Effector memory CD4-positive, alpha-beta T cell (primary cell): ENCODE measurements at regions not wholly inside any gene's neighbourhood (a gene's known extent, or its start where the extent isn't known, plus 50 kb on each side); places are given as distances from the start of the nearest gene placed in this dataset.

Experiments used
- DNase-seq, 3 donors: peaks; one replicate each; pipeline ENCODE4 v3.0.0-alpha.2; 2020
- H3K27ac ChIP-seq: 2 replicates; pipeline ENCODE4 v1.7.0; 2013; ENCODE audit warnings: mild to moderate bottlenecking, low read length, moderate library complexity; ENCODE audit not compliant: insufficient read depth, poor library complexity, severe bottlenecking
- H3K27me3 ChIP-seq: replicated peaks from 2 replicates; pipeline ENCODE4 v1.7.0; 2013; ENCODE audit warnings: mild to moderate bottlenecking, low read length; ENCODE audit not compliant: insufficient read depth, control insufficient read depth, poor library complexity, severe bottlenecking
- H3K36me3 ChIP-seq: 2 replicates; pipeline ENCODE4 v1.7.0; 2013; ENCODE audit warnings: mild to moderate bottlenecking, low read length, moderate library complexity; ENCODE audit not compliant: control insufficient read depth, insufficient read depth
- H3K4me1 ChIP-seq: 2 replicates; pipeline ENCODE4 v1.7.0; 2013; ENCODE audit warnings: low read length, mild to moderate bottlenecking; ENCODE audit not compliant: control insufficient read depth, insufficient read depth, poor library complexity, severe bottlenecking
- H3K4me3 ChIP-seq: 2 replicates; pipeline ENCODE4 v1.7.0; 2013; ENCODE audit warnings: low read length, low read depth, mild to moderate bottlenecking; ENCODE audit not compliant: insufficient read depth, poor library complexity, severe bottlenecking
- H3K9me3 ChIP-seq: 2 replicates; pipeline ENCODE4 v1.7.0; 2013; ENCODE audit warnings: mild to moderate bottlenecking, low read length, moderate library complexity; ENCODE audit not compliant: control insufficient read depth

GRCh38 chr16:60337671-60338070 lies 1603.6 kb upstream of the GOT2 start:
- Histone ChIP-seq H3K27me3 (no peaks in the 10 kb centered on the region), H3K4me3 (no peak overlapping the region), H3K27ac (no peak overlapping the region), H3K9me3 (no peaks in the 10 kb centered on the region), H3K4me1 (no peaks in the 10 kb centered on the region), H3K36me3 (no peaks in the 10 kb centered on the region)
- DNase-seq = no peak

GRCh38 chr16:60331168-60331567 lies 1597.1 kb upstream of the GOT2 start:
- Histone ChIP-seq H3K27ac (no peak overlapping the region), H3K27me3 (no peaks in the 10 kb centered on the region), H3K36me3 (no peaks in the 10 kb centered on the region), H3K4me3 (no peak overlapping the region), H3K9me3 (no peaks in the 10 kb centered on the region), H3K4me1 (no peaks in the 10 kb centered on the region)
- DNase-seq = no peak

GRCh38 chr16:60329108-60329507 lies 1595.0 kb upstream of the GOT2 start:
- Histone ChIP-seq H3K27me3 (no peaks in the 10 kb centered on the region), H3K36me3 (no peaks in the 10 kb centered on the region), H3K27ac (no peak overlapping the region), H3K9me3 (no peaks in the 10 kb centered on the region), H3K4me1 (no peaks in the 10 kb centered on the region), H3K4me3 (no peak overlapping the region)
- DNase-seq = no peak

GRCh38 chr16:60328152-60328551 lies 1594.0 kb upstream of the GOT2 start:
- Histone ChIP-seq H3K4me1 (no peaks in the 10 kb centered on the region), H3K27ac (no peak overlapping the region), H3K4me3 (no peak overlapping the region), H3K9me3 (no peaks in the 10 kb centered on the region), H3K27me3 (no peaks in the 10 kb centered on the region), H3K36me3 (no peaks in the 10 kb centered on the region)
- DNase-seq = no peak

GRCh38 chr16:60318486-60318885 lies 1584.4 kb upstream of the GOT2 start:
- no peaks in the 10 kb centered on the region for H3K9me3 ChIP-seq
- H3K36me3 ChIP-seq = no peaks in the 10 kb centered on the region
- no peak overlapping the region for H3K4me3 ChIP-seq
- no peak for DNase-seq
- no peaks in the 10 kb centered on the region for H3K27me3 ChIP-seq
- H3K27ac ChIP-seq = no peak overlapping the region
- no peaks in the 10 kb centered on the region for H3K4me1 ChIP-seq

- no peaks in the 10 kb centered on the region for H3K9me3 ChIP-seq
- H3K36me3 ChIP-seq = no peaks in the 10 kb centered on the region
- no peak for DNase-seq
- H3K4me3 ChIP-seq = no peak overlapping the region
- no peaks in the 10 kb centered on the region for H3K4me1 ChIP-seq
- H3K27me3 ChIP-seq = no peaks in the 10 kb centered on the region
- H3K27ac ChIP-seq = no peak overlapping the region
Measured at GRCh38 chr16:60310846-60311445, 1576.8 kb upstream of the GOT2 start.

- no peaks in the 10 kb centered on the region for H3K36me3 ChIP-seq
- H3K4me3 ChIP-seq = no peak overlapping the region
- no peaks in the 10 kb centered on the region for H3K4me1 ChIP-seq
- H3K27ac ChIP-seq = no peak overlapping the region
- no peaks in the 10 kb centered on the region for H3K27me3 ChIP-seq
- no peaks in the 10 kb centered on the region for H3K9me3 ChIP-seq
- DNase-seq = no peak
Measured at GRCh38 chr16:60304720-60305119, 1570.6 kb upstream of the GOT2 start.

GRCh38 chr16:60304066-60304465 lies 1570.0 kb upstream of the GOT2 start:
- Histone ChIP-seq H3K4me1 (no peaks in the 10 kb centered on the region), H3K9me3 (no peaks in the 10 kb centered on the region), H3K36me3 (no peaks in the 10 kb centered on the region), H3K4me3 (no peak overlapping the region), H3K27ac (no peak overlapping the region), H3K27me3 (no peaks in the 10 kb centered on the region)
- DNase-seq = no peak

- Histone ChIP-seq H3K4me3 (no peak overlapping the region), H3K27ac (no peak overlapping the region), H3K27me3 (no peaks in the 10 kb centered on the region), H3K36me3 (no peaks in the 10 kb centered on the region), H3K9me3 (no peaks in the 10 kb centered on the region), H3K4me1 (no peaks in the 10 kb centered on the region)
- no peak for DNase-seq
Measured at GRCh38 chr16:60302676-60303075, 1568.6 kb upstream of the GOT2 start.

- no peaks in the 10 kb centered on the region for H3K36me3 ChIP-seq
- H3K4me1 ChIP-seq = no peaks in the 10 kb centered on the region
- no peak for DNase-seq
- no peak overlapping the region for H3K27ac ChIP-seq
- no peak overlapping the region for H3K4me3 ChIP-seq
- no peaks in the 10 kb centered on the region for H3K27me3 ChIP-seq
- H3K9me3 ChIP-seq = no peaks in the 10 kb centered on the region
Measured at GRCh38 chr16:60302261-60302660, 1568.1 kb upstream of the GOT2 start.
